Activated T-cell treated with anti-CD3 and anti-CD28 coated beads for 24 hours (primary cell): ENCODE measurements at regions not wholly inside any gene's neighbourhood (a gene's known extent, or its start where the extent isn't known, plus 50 kb on each side); places are given as distances from the start of the nearest gene placed in this dataset.

ENCODE experiments used
- DNase-seq: peaks from one replicate; pipeline ENCODE4 v3.0.0-alpha.2; 2020; ENCODE audit warnings: low read depth

GRCh38 chr1:5225707-5226704 is 571.6 kb downstream of the AJAP1 start:
- no peak for DNase-seq

DNA sequence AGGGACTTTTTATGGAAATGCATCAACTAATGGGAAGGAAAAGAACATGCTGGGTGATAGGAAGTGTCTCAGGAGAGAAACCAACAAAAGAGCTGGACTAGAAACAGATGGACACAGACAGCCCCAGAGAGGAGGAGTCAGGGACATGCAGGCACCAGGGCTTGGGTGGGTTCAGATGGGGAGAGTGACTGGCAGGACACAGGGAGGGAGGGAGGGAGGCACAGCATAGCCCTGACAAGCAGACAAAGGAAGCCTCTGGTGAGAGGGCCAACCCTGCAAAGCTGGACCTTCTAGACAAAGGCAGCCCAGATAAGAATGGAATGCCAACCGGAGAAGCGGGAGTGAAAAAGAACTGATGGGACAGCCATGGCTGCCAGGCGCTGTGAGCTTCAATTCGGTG is 568.8 kb downstream of the AJAP1 start:
- DNase-seq, result no peak

DNA sequence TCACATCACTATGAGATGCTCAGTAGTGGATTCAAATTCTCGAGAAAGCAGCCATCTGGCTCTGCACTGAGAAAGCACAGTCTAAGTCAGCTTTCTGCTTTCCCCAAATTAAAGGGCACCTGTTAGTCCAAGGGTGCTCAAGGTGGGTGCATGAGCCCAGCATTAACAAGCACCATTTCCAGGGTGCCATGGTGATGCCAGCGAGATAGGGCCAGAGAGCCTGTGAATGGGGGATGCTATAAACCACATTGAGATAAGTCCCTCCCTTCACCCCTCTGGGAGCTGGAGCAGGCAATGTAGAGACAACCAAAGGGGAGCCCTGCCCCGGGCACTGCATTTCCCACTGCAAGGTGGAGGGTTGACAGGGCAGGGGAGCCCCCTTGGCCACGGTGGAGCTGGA is 568.2 kb downstream of the AJAP1 start:
- no peak for DNase-seq

- DNase-seq, result no peak
These were observed 567.0 kb downstream of the AJAP1 start for GRCh38 chr1:5221451-5221850.

- DNase-seq, result no peak
These were observed 566.4 kb downstream of the AJAP1 start for GRCh38 chr1:5220821-5221220.

GRCh38 chr1:5220421-5220820 is 566.0 kb downstream of the AJAP1 start:
- no peak for DNase-seq

GRCh38 chr1:5200006-5200405 is 545.6 kb downstream of the AJAP1 start:
- DNase-seq, result no peak

DNA sequence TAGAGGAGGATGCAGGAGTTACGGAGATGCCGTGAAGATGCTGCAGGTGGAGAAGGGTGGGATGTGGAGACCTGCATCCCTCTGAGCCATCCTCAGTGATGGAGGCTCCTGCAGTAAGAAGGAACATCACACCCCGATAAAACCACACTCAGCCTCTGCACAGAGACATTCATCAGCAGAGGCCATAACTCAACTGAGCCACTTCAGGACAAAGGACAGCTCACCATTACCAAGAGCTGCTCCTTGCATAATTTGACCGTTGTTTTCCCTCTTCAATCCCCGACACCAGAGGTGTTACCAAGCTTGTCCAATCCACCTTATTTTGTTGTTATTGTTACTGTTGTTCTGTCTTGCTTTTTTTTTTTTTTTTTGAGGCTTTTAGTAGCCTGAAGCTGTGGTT is 543.9 kb downstream of the AJAP1 start:
- no peak for DNase-seq

DNA sequence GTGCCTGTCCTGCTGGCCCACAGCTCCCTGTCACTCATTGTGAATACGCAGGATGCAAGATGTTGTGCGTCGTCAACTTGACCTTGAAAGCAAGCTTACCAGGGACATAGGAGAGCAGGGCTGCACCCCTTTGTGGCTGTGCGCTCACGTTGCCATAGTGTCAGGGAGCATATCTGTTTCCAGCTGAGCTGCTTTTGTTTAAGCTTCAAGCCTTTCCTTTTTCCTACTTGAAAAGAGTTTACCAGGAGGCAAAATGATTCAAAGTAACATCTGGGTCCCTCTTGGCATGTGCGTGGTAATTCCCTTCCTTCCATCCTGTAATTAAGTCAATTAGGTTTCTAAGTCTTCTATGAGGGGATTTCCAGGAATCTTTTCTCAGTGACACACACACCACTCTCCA is 537.1 kb downstream of the AJAP1 start:
- no peak for DNase-seq

DNA sequence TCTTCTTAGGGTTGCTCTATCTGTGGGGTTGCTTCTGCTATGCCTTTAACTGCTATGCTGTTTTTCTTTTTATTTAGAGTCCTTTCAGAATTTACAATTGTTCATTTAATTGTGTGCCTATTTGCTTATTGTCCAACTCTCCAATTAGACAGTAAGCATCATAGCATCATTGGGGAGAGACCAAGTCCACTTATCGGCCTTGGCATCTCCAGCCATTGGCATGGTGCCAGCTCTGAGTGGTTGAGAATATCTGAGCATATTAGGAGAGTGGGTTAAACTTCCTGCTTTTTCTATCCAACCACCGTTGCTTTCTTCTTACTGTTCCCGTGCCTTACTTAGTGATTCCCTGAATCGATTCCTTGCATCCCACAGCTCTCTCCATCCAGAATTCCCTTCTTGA is 535.0 kb downstream of the AJAP1 start:
- no peak for DNase-seq

- DNase-seq, result no peak
These were observed 511.4 kb downstream of the AJAP1 start for GRCh38 chr1:5165762-5166161.

GRCh38 chr1:5164158-5164557 is 509.7 kb downstream of the AJAP1 start:
- DNase-seq, result no peak

DNA sequence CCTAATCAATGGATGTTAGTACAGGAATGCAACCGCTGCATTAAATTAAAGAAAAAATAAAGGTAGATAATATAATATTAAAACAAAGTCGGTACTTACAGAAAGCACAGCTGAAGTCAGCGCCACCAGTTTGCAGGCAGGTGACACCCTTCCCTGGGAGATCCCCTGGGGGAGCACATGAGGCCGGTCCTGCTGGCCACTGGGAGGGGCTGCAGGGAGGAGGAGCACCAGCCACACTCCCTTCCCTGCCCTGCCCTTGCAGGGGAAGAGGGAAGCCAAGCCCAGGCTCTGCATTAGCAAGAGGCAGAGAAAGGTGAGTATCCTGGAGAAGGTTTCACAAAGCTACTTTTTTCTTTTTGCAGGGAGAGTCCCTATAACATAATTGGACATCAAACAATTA is 507.0 kb downstream of the AJAP1 start:
- no peak for DNase-seq

DNA sequence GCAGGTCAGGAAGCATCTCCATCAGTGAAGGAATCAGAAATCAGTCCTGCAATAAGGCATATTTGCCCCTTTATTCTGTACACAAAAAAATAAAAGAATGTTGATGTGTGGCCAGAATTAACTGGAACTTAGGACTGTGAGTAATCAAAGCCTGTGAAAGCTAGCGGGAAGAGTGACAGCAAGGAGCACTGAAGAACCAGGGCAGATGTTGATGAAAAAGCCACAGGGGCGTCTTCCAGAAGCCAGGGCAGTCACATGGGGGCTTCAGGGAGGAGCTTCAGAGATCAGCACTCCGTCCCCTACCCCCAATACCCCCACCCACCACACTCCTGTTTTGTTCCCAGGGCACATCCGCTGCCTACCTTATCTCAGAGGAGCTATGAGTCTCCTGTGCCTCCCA is 502.8 kb downstream of the AJAP1 start:
- DNase-seq, result no peak

- DNase-seq, result no peak
These were observed 502.2 kb downstream of the AJAP1 start for GRCh38 chr1:5156416-5157120.

DNA sequence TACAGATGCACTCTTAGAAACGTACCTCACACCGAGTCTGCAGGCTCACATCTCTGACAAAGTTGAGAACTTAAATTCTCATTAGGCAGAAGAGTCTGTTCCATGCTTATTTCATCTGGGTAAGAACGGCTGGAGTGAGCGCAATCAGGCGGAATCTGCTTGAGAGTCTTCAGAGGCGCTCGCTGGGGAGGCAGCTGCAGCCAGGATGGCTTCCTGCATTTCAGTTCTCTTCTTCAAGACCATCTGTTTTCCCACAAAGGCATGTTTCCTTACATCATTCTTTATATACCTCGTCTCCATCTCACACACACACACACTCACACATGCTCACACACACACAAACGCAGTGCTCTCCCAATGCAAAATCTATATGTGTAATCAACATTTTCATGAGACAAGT is 497.1 kb downstream of the AJAP1 start:
- DNase-seq, result no peak

- DNase-seq, result no peak
These were observed 495.8 kb downstream of the AJAP1 start for GRCh38 chr1:5150191-5150590.

DNA sequence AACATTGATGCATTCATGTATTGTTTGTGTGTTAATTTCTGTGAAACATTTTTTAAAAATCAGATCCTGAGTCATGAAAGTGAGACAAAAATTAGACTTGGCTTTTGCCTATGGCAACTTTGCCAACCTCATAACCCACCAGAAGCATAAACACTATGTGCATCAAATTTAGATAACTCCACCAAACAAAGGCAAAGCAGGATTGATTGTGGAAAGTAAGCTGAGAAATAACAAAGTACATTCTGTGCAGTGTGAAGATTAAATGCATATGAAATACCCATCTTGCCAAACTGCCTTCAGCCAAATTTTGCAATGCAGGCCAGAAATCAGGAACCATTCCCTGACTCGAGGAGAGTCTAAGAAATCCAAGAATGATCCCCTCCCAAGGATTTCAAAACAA is 493.4 kb downstream of the AJAP1 start:
- DNase-seq, result no peak

DNA sequence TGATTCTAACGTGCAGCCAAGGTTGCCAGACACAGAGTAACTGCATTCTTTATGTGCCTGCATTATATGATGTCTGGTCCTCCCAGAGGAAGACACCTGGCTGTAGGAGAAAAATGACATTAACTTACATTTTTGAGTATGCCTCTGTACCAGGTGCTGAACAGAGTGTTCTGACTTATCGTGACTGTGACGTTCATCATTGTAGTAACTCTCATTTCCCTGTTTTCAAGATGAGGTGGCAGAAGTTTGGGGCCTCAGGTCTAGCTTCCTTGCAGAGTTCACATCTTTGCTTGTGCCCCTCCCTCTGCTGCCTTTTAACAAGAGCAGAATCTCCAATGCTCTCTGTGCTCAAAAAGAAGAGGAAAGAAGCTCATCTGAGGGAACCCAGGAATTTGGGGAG is 488.0 kb downstream of the AJAP1 start:
- no peak for DNase-seq

DNA sequence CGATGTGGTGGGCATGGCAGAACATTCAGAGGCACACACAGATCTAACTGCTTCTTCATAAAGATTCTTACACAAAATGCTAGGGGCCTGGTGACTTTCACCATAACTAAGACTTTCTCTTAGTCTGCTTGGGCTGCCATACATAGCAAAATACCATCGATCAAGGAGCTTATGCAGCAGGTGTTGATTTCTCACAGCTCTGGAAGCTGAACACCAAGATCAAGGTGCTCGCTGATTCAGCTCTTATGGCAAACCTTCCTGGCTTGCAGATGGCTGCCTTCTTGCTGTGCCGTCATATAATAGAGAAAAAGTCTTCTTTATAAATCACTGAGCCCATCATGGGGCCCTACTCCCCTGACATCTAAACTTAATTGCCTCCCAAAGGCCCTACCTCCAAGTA is 487.3 kb downstream of the AJAP1 start:
- DNase-seq, result no peak

- no peak for DNase-seq
These were observed 486.6 kb downstream of the AJAP1 start for GRCh38 chr1:5140962-5141361.

DNA sequence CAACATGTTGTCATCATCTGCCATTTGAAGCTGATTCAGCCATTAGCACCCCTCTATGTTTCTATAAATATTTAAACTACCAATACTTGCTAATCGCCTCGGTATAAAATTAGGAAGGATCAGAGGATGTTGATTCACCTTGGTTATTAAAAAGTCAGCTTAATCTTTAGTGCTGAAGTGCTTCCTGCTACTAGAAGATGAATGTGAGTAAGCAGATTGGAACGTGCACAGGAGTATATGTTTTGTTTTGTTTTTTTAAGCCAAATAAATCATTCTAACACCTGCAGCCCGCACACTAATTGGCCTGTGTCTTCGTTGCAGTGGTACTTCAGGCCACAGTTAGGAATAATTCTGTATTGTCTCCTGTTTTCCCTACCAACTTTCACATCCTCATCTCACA is 485.7 kb downstream of the AJAP1 start:
- no peak for DNase-seq

DNA sequence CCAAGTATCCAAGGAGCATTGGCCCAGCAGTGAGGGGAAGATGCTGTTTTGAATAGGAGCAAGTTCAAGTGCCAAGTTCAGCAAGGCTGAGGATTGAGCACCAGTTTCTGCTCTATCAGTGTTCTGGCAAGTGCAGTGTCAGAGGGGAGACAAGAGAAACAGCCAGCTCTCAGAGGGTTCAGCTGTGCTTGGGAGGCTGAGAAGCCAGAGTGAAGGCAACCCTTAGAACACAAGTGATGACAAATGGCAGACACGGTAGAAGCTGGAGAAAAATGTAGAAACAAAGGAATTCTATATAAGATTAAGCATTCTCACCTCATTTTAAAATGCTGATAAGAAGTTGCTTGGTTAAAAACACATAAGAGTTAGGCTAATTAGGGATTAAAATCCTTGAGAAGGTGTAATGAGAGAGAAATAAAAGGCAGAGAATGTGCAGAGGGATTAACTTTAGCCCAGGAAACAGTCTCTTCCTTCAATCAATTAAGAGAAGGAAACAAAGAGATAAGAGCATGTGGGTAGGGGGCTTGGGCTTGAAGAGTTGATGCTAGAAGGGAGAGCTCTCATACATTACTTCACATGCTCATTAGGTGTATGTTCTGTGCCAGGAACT is 475.4 kb downstream of the AJAP1 start:
- no peak for DNase-seq
